NCI-H2171 (cell line): ENCODE measurements at regions not wholly inside any gene's neighbourhood (a gene's known extent, or its start where the extent isn't known, plus 50 kb on each side); places are given as distances from the start of the nearest gene placed in this dataset.
"Not testable (repeated sequence)": the region's sequence is repeated elsewhere in the genome, so short reads cannot be mapped to it uniquely, and the experiment has no call there.

Source experiments
- DNase-seq: peaks from one replicate; lab custom pipeline; 2025; lab: John Stamatoyannopoulos, UW

- no peak for DNase-seq
Observed at GRCh38 chr12:3420693-3421092, 70.3 kb upstream of the PRMT8 start.

GRCh38 chr12:3421191-3421978, 69.6 kb upstream of the PRMT8 start:
- peak; percentile 18 for DNase-seq

- DNase-seq = not testable (repeated sequence)
Observed at GRCh38 chr12:3424796-3425195, 66.2 kb upstream of the PRMT8 start.

GRCh38 chr12:3427956-3428355, 63.0 kb upstream of the PRMT8 start:
- no peak for DNase-seq

- no peak for DNase-seq
Observed at GRCh38 chr12:3428631-3429030, 62.4 kb upstream of the PRMT8 start.

DNA sequence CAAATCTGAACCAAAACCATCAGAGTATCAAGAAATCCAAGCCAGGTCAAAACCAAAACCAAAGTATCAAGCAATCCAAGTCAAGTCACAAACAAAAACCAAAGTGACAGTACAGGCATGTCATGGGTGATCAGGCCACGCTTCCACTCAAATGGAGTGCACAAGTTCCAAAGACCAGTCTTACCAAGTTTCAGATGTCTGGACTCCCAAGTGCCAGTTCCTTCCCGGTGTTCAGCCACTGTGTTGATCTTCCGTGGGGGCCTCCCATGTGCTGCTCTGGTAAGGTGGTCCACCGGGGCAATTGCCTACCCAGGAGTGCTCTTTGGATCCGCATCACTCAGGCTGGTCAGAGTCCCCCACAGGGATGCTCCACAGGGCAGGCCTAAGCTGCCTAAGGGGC, 61.5 kb upstream of the PRMT8 start:
- not testable (repeated sequence) for DNase-seq

- DNase-seq = no peak
Observed at GRCh38 chr12:3431686-3432085, 59.3 kb upstream of the PRMT8 start.

- no peak for DNase-seq
Observed at GRCh38 chr12:3432176-3432742, 58.7 kb upstream of the PRMT8 start.

GRCh38 chr12:3432868-3433267, 58.1 kb upstream of the PRMT8 start:
- no peak for DNase-seq

- DNase-seq = no peak
Observed at GRCh38 chr12:3436461-3437065, 54.4 kb upstream of the PRMT8 start.

- DNase-seq = no peak
Observed at GRCh38 chr12:3437986-3438385, 53.0 kb upstream of the PRMT8 start.

DNA sequence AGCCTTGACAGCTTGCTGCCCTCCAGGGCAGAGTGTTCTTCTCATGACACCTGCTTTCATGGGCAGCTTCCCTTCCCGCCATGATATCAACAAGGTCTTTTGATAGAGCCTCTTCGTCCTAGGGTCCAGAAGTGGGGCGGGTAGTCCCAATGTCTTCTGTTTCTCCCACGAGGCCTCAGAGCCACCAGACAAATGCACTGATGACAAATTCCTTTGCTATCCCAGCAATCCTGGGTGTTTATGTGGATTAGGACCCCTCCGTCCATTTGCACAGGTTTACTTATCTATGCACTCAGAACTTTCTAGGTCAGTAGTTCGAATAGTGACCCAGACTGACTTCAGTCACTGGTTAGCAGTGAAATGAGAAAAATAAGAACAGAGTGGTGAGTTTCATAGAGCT, 52.6 kb upstream of the PRMT8 start:
- no peak for DNase-seq
